ENCODE measurements at regions not wholly inside any gene's neighbourhood (a gene's known extent, or its start where the extent isn't known, plus 50 kb on each side); places are given as distances from the start of the nearest gene placed in this dataset.

DNA sequence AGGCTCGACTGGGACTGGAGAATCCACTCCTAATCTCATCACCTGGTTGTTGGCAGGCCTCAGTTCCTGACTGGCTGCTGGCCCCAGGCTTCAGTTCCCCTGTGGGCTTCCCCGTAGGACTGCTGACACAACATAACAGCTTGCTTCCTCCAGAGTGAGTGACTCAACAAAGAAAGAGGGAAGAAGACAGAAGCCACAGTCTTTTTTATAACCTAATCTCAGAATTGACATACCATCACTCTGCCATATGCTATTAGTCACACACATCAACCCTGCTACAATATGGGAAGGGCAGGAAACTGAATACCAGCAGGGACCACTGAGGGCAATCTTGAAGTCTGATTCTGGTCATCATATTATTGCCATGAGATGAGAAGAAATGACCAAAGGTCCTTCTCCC, 76.8 kb upstream of the SLC14A2 start:
- DNase-seq (ENCODE audit: low read depth): no peak

DNA sequence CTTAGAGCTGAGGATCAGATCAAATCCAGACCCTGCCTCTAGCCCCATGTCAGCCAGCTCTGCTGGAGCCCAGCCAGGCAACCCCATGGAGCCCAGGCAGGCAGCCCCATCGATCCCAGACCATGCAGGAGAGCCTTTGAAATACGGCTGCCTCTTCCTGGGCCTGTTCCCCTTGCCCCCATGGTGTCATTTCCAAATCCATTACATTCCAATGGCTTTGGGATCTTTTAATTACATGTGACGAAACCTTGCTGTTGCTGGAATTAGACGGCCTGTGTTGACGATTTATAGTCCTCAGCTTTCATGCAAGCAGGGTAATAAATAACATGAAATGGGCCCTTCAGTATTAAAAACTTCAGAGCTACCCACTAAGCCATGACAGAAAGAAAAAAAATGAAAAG, 75.8 kb upstream of the SLC14A2 start:
- no peak for DNase-seq (ENCODE audit: low read depth)

DNA sequence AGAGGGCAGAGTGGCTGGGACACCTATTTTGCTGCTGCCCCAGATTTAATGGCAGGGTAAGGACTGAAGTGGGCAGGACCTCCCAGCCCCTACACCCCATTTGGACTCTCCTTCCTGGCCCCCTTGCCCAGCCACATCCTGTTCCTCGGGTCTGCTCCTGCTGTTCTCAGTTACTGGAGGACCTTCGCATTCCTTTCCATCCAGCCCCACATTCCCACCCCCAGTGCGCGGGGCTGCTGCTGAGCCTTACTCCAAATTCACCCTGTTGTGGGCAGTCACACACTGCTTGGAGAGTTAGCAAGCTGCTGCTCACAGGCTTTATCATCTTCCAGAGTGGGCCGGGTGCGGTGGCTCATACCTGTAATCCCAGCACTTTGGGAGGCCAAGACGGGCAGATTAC, 75.2 kb upstream of the SLC14A2 start:
- no peak for DNase-seq (ENCODE audit: low read depth)

DNA sequence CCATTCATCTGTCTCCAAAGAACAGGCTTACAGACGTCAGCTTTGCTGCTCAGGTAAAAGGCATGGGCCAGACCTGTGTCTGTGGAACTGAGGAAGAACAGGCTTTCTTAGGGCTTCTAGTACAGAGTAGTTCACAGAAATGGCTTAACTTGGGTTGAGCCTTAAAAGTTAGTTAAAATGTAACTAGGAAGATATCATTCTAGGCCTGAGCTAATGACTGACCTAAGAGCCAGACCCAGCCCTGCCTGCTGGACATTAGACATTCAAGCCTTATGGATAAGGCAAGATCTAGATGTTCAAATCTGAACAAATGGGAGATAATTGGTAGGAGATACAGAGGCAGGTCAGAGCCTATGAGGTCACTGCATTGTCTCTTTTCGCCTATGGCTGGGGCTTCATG, 73.9 kb upstream of the SLC14A2 start:
- DNase-seq (ENCODE audit: low read depth): no peak

DNA sequence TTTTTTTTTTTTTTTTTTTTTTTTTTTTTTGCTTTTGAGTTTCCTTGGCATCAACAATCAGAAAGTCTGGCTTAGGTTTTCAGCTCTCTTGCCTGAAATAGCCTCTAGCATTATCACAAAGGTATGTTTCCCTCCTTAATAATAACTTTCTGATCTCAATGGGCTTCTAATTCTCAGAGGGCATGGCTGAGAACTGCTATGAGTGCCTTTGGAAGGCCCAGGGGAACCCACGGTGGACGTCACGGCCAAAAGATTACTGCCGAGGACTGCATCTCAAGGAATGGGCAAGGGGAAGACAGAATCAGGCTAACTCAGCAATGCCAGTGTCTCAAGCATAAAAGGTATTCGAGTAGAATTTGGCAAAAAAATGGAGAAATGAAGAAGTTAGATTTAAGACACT, 73.2 kb upstream of the SLC14A2 start:
- DNase-seq (ENCODE audit: low read depth): no peak

DNA sequence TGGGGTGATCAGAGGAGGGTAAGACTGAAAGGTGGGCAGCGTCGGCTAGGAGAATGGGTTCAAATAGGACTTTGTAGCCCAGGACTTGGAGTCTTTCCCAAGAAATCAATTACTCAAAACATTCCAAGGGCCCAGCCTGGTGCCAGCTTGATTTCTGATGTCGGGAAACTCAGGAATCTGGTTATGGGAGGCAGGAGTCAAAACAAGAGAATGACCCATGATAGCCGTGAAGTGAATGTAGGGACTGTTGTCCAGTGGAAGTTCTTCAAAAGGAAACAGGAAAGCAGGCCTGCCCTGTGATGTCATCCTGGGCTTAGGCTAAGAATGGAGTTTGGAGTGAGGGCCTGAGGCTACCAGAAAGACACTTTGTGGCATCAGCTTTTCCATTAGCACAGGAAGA, 67.4 kb upstream of the SLC14A2 start:
- DNase-seq (ENCODE audit: low read depth): no peak

DNA sequence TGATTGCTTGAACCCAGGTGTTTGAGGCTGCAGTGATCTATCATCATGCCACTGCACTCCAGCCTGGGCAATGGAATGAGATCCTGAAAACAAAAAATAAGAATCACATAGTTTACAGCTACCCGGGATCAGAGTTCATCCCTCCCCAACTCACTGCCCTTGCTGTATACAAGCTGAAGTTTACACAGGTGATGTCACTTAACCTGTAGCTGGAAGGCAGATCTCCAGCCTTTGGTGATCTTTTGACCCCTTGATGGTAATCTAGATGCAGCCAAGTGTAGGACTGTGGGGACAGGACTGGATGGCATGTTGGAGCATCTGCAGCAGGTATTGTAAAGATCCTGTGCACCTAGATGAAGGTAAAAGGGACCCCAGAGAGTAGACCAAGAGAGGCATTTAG, 66.7 kb upstream of the SLC14A2 start:
- DNase-seq (ENCODE audit: low read depth): no peak

DNA sequence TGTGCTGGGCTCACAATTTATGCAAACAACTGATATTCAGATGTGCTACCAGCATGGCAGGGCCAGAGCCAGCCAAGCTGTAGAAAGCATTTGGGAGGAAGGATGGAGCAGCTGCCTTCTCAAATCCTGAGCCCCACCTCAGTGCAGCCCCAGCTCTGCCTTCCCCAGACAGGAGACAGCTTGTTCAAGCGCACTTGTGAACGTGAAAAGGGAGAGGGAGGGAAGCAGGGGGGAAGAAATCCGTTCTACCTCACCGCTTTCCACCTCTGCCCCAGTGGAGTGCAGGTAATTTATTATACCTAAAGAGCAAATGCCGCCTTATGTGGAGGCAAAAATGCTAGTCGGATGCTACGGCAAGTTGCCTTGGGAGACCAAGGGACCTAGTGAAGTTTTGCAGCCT, 66.0 kb upstream of the SLC14A2 start:
- DNase-seq (ENCODE audit: low read depth): no peak

DNA sequence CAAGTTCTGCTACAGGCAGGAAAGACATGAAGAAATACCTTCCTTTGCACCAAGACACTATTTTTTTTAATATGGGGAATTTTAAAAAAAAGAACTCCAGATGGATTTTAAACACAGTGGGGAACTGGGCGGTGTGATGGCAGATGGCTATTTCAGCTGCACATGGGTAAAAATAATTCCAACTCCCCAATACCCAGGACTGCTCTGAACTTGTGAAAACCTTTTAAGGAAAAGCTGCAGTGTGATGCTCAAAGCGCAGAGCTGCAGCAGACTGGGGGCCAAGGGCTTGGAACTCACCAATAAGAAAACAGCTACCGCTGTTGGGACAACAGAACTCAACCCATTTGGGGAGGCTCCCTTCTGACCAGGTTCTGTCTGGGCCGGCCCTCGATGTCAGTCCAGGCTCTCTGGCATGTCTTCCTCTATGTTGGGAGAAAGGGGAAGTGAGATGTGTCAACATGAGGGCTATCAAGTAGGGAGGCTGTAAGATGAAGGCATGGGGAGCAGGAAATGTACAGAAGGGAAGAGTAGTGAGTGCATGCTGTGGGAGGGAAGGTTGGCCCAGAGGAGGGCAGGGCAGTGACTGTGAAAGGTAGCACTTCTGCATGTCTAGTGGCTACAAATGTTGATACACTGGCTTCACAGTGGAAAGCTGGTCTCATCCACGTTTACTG, 64.0 kb upstream of the SLC14A2 start:
- no peak for DNase-seq (ENCODE audit: low read depth)

DNA sequence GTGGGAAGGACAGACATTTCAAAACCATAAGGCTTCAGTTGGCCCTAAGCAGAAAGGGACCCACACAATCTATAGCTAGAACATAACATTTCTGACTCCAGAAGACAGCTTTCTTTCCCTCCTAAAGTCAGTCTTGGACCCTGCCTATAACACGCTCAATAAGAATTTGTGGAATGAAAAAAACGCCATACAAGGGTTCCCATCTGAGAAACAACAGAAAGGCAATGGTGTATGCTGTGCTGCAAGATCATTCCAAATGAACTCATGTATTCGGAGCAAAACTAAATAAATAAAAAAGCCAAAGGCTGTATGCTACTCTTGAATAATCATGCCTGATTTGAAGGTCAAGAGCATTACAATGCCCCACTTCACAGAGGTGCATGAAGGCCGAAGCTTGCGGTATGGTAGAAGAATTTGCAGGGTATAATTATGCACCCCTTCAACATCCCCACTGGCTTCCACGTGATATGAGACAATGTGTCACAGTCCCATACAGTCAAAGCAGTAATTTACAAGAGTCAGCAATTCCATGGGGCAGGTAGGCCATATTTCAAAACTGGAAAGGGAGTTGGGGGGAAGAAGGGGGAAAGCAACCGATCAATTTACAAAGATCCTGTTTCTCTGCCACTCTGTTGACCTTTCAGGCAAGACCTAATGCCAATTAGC, 61.4 kb upstream of the SLC14A2 start:
- no peak for DNase-seq (ENCODE audit: low read depth)

DNA sequence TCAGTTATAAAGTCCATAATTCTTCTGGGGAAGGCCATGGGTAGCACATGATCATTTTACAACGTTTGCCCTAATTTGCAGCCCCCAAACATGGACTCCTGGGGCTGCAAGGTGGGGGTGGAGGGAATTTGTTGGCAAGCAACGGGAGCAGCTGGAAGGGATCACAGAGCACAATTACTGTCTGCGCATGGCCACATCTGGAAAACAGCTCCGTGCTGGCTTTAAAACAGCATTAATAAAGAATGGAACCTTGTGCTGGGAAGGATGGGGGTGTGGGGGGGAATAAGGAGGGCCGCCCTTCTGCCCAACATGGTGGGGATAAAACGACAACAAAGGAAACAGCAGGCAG, 60.9 kb upstream of the SLC14A2 start:
- no peak for DNase-seq (ENCODE audit: low read depth)

DNA sequence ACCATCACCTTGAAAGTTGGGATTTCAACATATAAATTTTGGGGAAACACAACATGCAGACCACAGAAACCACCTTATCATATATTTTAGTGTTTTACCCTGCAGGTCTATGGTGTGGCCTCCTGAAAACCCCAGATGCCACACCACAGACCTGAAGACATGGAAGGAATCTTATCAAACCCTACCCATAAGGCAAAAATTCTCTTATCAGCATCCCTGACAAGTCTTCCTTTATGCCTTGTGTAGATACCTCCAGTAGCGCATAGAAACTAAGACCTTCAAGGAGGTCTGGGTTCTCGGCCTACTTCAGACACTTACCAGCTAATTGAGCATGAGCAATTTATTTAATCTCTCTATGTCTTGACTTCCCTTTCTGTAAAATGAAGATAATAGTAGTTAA, 59.1 kb upstream of the SLC14A2 start:
- no peak for DNase-seq (ENCODE audit: low read depth)

DNA sequence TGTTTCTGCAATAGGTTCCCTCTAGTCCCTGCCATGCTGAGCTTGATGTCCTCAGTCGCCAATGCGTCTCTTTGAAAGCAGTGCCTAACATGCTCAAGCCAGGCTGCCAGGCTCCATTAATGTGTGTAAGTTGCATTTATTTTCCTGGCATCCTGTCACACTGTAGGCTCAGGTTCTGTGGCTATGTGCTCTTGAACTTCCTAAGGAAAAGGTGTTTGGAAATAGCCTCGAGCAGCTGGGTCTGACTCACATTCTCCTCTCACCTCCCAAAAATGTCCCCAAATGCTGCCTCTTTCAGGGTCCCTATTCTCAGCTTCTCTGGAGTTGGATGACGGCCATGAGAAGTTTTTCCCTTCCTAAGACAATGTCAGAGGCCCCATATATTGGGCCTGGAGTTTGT, 58.0 kb upstream of the SLC14A2 start:
- no peak for DNase-seq (ENCODE audit: low read depth)

DNA sequence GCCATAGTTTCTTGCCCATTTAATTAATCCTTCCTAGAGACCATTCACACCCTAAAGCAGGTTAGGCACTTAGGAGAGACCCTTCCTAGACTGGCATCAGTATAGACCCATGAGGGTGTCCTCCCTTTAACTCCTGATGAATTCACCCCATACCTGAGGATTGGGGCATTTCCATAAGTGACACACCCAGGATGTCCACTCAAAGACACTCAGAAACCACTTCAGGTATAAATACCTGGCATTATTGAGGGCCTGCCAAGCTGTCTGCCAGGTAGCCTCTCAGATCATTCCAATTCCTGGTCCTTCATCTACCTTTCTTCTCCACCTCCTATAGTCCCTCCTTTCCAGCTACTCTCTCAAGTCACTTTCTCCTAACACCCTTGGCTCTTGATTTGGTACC, 57.5 kb upstream of the SLC14A2 start:
- DNase-seq (ENCODE audit: low read depth): no peak

DNA sequence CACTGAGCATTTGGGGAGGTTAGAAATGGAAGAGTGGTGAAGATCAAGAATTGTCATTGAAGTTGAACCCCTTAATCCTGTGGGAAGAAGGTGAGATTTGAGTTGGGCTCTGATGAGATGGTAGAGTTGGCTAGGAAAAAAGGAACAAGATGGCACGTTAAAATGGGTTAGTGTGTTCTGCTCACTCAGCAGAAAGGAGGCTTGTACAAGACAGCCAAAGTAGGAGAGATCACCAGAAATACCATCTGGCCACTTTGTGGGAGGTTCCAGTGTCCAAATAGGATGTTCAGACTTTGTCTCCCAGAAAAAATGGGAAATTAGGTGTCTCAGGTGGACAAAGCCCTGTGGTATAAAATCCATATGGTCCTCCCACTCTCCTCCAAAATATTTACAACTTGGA, 56.0 kb upstream of the SLC14A2 start:
- no peak for DNase-seq (ENCODE audit: low read depth)

DNA sequence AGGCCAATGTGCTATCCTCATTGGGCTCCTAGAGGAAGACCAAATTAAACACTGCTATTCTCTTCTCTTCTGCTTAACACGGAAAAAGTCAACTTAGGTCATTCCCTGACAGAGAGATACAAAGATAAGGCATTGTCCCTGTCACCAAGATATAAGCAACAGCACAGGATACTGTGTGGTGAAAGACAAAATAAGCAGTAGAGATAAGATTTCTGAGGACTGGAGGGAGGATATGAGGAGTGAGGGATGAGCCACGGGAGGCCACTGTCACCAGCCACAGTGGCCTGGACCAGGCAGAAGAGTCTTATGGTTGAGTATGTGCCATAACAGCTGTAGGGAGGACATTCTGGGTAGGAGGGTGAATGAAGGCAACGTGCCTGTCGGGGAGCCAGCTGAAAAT, 54.4 kb upstream of the SLC14A2 start:
- no peak for DNase-seq (ENCODE audit: low read depth)

DNA sequence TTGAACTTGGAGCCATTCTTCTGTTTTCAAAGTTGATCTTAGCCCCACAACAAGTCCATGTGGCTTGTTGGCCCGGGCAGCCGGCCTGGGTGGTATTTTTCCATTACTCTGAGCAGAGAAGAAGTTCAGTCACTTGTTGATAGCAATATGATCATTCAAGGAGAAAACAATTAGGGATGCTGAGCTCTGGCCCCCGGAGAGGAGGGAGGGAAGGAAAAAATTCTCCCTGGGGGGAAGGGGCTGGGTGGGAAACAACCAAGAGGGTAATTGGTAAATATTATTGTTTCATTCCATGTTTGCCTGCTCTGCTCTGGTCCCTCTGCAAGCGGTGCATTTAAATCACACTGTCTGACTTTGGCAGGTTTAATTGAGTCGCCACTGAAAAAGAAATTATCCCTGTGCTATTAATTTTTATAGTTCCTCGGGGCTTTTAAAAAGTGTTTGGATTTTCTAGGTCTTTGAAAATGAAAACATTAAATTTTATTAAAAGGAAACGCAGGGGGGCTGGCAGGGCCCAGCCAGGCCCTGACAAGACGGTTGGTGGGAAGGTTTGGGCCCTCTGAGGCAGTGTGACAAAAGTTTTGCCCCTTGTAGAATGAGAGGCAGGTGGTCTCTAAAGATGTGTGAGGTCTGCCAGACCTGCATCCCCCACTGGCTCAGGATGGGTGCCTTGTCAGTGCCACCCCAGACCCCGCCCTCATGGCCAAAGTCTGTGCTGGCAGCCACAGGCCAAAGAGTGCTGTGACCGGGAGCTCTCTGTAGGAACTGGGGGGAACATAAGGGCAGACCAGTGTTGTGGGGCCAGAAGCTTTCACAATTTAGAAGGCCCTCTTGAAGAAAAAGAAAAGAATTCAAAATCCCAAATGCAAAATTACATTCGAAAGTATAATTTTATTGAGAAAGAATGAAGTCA, 52.5 kb upstream of the SLC14A2 start:
- DNase-seq (ENCODE audit: low read depth): no peak

DNA sequence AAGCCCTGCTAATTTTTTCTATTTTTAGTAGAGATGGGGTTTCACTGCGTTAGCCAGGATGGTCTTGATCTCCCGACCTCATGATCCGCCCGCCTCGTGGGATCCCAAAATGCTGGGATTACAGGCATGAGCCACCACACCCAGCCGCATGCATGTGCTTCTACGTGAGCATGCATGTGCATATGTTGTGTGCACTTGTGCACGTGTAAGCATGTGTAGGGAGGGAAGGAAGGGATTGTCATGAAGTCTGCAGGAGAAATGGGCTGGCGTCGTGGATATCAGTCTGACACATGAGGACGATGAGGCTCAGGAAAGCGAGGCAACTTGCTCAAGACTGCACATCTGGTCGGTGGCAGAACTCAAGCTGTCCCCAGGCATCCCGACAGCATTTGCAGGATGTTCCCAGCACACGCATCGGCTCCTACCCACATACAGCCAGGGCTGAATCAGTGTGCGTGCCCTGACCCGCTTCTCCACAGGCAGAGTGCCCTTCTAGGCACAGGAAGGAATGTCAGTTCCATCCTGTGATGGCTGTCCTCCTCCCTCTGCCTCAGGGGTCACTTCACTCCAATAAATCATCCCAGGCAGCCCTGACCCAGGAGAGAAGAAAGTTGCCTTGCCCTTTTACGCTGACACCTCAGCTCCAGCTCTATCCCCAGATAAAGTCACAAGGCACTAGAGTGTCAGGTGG, 49.9 kb upstream of the SLC14A2 start:
- DNase-seq (ENCODE audit: low read depth): no peak
